GM18951 (cell line): ENCODE measurements at regions not wholly inside any gene's neighbourhood (a gene's known extent, or its start where the extent isn't known, plus 50 kb on each side); places are given as distances from the start of the nearest gene placed in this dataset.

Experiments used
- POLR2A ChIP-seq: IDR thresholded peaks from 4 replicates; pipeline ENCODE4 v1.6.1; 2011; ENCODE audit warnings: mild to moderate bottlenecking; ENCODE audit not compliant: insufficient read length, insufficient read depth; ENCODE audit errors: extremely low read depth
- in situ Hi-C: fragments of 300-500 bp; cut with MboI; formaldehyde crosslinking; loops from one replicate; pipeline ENCODE4 v1.12.0; 2022; ENCODE audit warnings: low sequenced_read_pairs, mixed read lengths, inconsistent platforms; ENCODE audit not compliant: unreplicated experiment

DNA sequence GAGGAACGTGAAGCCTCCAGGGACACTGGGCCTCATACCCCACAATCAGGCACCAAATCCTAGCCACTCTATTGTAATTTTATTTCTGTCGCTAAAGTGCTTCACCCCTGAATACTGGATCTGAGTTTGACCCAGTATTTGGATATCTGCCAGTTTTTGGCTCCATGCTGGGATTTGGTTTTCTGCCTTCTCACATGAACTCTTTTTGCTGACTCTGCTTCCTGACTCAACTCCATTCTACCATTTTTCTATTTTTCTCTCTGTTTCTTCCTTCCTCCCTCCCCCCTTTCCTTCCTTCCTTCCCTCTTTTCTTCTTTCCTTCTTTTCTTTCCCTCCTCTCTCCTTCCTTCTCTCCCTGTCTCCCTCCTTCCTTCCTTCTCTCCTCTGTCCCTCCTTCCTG, 151.3 kb upstream of the GJB5 start:
- no peak for TF ChIP-seq POLR2A
- in situ Hi-C loops = loop anchor here (5.0 kb wide), 1 partner anchor 136 kb away; no protein-coding TSS in a partner anchor

DNA sequence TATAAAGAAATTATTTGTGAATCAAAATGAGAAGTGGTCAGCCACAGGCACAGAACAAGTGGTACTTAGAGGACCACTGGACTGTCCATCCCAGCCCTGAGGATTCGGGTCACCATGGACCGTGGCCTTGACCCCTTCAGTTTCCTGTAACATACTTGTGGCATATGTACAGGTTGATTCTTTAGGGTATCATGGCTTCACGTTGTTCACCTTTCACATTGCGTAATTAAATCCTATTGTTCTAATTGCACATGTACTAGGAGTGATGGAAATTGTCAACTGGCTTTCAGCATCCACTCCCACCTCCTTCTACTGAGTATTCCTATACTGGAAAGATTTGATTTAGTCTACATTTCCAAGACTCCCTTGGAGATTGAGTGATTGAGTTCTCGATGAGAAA, 148.3 kb upstream of the GJB5 start:
- no peak for TF ChIP-seq POLR2A
- in situ Hi-C loops = no loop called here

DNA sequence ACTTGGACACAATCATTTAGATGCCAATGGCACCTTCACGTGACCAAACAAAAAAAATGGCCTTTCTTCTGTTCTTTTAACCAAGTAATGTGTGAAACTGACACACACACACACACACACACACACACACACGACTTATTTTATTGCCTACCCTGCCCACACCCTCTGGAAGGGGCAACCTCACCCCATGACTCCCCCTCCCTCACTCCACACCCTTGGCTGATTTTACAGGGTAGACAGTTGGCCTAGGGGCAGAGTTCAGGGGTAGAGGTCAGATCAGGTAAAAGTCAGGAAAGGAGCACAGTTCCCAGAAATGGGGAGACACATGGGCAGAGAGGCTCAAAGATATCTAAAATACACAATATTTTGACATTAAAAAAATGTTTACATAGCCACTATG, 144.8 kb upstream of the GJB5 start:
- no peak for TF ChIP-seq POLR2A
- in situ Hi-C loops = no loop called here

DNA sequence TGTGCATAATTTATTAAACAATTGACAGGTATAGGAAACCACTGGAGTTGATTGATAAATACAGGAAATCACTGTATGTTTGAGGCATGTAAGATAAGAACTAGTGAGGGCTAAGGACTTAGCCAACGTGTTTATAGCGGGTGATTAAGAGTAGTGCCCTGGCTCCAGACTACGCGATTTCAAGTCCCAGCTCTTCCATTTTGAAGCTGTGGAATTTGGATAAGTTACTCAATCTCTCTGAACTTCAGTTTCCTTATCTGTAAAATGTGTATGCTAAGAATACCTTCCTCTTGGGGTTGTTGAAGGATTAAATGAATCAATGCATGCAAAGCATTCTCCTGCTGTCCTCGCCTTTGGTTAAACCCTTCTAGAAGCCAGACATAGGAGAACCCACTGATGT, 143.3 kb upstream of the GJB5 start:
- in situ Hi-C loops = no loop called here
- TF ChIP-seq POLR2A = no peak

DNA sequence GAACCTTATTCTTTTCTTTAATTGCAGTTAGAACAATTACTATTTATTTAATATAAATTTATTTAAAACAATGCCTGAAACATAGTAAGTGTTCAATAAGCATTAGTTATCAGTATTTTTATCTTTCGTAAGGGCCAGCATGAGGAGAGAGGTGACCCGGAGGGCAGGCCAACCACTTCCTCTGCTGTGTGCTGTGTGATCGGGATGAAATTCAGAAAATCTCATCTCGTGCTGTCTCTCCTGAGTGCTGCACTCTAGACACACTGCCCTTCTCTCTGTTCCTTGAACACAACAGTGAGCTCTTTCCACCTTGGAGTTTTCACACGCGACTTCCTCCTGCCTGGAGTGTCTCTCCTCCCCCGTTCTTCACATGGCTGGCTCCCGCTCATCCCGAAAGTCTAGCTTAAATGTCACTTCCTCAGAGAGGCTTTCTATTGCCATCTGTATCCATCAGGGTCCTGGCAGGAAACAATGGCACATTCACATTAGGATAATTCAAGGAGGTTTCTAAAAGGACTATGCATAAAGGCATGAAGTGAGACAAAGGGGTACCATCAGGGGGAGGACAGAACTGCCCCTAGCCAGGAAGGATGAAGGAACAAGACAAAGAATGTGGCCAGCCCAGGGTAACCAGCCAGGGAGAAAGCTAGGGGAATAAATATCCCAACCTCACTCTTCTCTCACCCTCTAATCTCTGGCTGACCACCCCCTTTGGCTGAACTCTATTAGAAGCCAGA, 142.6 kb upstream of the GJB5 start:
- TF ChIP-seq POLR2A = no peak
- in situ Hi-C loops = no loop called here

DNA sequence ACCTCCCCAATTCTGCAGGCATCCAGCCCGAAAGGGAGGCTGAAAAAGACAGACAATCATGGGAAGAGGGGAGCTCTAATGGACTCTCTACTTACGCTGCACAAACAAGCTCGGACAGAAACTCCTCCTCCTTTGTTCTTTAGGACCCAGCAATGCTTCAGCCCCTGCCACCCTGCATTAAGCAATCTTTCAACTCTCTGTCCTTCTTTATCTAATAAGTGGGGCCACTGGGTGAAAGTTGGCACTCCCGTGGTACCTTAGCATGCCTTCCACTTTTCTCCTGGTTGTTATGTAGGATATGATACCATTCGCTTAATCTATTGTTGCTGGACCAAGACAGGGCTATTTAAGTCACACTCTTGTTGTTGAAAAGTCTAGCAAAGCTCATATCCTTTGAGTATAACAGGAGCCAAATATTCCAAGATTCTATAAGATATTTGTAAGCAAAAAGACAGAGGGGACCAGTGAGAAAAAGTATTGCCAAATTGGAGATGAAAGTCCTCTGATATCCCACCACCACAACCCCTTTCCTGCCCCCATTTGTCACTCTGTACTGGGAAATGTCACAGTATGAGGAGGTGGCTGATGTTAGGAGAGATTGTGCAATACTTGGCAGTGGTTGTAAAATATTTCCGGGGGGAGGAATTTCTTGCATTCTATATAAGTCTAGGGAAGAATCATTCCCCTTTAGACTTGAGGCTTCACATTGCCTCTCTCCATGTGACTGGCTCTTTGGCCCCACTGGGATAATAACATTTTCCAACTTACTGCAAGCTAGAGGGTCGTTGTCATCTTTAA, 137.3 kb upstream of the GJB5 start:
- in situ Hi-C loops = no loop called here
- no peak for TF ChIP-seq POLR2A

DNA sequence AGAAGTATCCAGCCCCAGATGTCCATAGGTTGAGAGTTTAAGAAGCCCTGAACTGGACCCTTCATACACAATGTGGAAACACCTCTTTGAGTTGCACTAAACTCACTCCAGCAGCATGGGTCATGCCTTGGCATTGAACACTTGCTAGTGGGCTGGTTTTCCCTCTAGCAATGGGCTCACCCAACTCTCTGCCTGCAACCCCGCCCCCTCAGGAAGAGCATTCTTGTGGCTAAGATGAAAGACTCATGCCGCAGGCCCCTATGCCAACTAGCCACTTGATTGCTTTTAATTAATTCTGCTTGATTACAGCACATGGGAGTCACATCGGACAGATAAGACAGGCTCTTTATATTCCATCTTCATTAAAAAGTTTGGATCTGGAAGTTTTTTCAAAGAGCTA, 136.5 kb upstream of the GJB5 start:
- no peak for TF ChIP-seq POLR2A
- in situ Hi-C loops = no loop called here

DNA sequence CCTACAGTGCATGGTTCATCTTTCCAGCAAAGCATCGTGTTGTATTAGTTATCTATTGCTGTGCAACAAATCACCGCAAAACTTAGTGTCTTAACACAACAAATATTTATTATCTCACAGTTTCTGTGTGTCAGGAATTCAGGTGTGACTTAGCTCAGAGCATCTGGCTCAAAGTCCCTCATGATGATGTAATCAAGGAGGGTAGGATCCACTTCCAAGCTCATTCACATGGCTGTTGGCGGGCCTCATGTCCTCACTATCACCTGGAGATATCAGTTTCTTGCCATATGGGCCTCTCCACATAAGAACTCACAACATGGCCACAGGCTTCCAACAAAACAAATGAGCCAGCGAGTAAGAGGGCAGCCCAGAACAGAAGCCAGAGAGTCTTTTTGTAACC, 135.6 kb upstream of the GJB5 start:
- no peak for TF ChIP-seq POLR2A
- in situ Hi-C loops = no loop called here

DNA sequence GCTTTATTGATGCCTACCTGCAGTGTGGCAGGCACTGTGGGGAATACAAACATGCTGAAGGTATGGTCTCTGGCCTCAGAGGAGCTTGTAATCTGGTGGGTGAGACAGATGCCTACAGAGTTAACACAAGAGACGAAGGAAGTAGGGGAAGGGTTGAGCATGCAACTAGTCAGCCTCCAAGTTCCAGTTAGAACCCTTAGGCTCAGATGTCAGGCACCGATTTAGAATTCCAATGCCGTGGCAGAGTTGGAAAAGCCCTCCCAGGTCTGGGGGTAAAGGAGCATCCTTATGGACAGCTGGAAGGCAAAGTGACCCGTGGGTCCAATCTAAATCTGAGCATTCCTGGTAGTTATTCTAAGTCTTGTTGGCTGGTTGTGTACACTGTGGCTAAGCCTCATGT, 132.9 kb upstream of the GJB5 start:
- no peak for TF ChIP-seq POLR2A
- in situ Hi-C loops = no loop called here

DNA sequence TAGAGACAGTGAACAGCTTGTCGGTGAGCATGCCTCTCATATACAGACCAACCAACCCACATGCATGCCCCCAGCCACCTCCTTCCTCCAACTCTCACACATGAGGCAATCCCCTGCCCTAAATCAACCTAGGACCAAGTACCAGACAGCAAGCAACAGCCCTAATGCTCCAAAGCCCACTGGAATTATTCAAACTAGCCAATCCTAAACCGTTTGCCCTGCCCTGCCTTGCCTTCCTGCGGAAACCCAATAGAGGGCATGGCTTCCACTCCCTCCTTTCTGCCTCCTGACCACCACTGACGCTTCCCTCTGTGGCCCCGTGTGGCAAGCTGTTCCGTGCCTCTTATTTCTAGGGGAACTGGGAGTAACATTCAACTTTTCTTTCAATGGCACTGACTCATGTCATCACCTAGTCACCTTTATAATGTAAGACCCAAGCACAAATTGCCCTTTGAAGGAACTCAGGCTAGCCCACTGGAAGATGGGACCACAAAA, 129.3 kb upstream of the GJB5 start:
- in situ Hi-C loops = no loop called here
- TF ChIP-seq POLR2A = no peak

DNA sequence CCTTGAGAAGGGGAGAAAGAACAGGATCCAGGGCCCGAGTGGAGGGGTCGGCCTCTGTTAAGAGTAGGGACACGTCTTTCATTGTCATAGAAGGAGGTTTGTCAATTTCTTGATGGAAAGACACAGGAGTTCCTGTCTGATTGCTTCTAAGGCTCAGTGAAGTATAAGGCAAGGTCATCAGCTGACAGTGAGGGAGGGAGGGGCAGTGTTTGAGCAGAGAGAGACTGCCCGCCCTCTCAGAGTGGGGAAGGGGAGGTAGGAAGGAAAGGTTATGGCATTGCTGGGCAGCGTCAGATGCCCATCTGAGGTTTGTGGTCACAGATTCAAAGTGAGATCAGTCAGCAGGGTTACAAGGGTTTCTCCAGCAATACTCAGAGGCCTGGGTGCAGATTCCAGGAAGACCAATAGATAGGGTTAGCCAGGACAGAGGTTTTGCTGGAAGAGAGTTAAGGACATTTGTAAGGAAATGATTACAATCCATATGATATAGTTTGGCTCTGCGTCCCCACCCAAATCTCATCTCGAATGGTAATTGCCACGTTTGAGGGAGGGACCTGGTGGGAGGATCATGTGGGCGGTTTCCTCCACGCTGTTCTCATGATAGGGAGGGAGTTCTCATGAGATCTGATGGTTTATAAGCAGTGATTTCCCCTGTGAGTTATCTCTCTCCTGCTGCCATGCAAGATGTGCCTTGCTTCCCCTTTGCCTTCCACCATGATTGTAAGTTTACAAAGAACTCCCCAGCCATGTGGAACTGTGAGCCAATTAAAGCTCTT, 127.2 kb upstream of the GJB5 start:
- TF ChIP-seq POLR2A = no peak
- in situ Hi-C loops = no loop called here

DNA sequence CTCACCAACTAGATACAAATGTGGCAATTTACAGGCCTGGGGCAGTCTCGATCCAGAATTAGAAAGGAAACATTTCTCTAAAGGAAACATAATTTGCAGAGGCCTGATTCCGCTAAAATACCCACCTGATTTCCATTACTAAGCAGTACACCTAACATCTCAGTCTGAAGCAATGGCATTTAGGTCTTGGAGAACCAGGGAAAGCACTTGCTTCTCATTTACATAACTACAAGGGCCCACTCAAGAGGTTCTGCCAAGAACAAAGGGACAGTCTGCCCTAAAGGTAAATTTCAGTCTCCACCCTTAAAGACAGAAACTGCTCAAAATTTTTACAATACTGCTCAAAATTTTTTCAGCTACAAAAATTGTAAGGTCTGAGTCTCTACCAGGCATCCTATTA, 123.7 kb upstream of the GJB5 start:
- no peak for TF ChIP-seq POLR2A
- in situ Hi-C loops = no loop called here

DNA sequence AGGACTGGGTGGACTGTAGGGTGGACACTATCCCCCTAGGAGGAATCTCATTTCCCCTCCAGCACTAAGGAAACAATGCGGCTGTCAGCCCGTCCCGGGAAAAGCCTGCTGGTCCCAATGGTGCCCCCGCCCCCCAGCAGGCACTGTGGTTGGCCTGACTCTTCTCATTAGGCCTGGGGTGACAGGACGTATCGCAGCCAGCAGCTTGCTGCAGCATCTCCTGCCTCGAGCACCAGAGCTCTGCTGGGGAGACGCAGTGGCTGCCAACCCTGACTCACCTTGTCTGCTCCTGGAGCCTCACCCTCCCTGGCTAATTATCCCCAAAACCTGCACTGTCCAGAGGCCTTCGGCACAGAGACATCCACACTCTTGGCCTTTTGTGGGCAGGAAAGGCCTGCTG, 115.1 kb upstream of the GJB5 start:
- in situ Hi-C loops = no loop called here
- TF ChIP-seq POLR2A = no peak
